Neuronal stem cell (in vitro differentiated cells): ENCODE measurements at regions not wholly inside any gene's neighbourhood (a gene's known extent, or its start where the extent isn't known, plus 50 kb on each side); places are given as distances from the start of the nearest gene placed in this dataset.

Experiments
- DNase-seq: peaks from one replicate; pipeline ENCODE4 v3.0.0-alpha.2; 2013; ENCODE audit warnings: low spot score
- H2AFZ ChIP-seq: one replicate; pipeline ENCODE4 v1.6.1; 2013; ENCODE audit warnings: mild to moderate bottlenecking, low read length, inconsistent platforms
- H2AK5ac ChIP-seq: 2 replicates; pipeline ENCODE4 v1.6.1; 2013; ENCODE audit warnings: low read depth, mild to moderate bottlenecking, inconsistent platforms, low read length, moderate library complexity, mixed read lengths
- H2BK120ac ChIP-seq: 2 replicates; pipeline ENCODE4 v1.6.1; 2013; ENCODE audit warnings: low read depth, mild to moderate bottlenecking, inconsistent platforms, low read length, moderate library complexity, mixed read lengths
- H2BK12ac ChIP-seq: one replicate; pipeline ENCODE4 v1.6.1; 2013; ENCODE audit warnings: low read length, inconsistent platforms
- H2BK15ac ChIP-seq: 2 replicates; pipeline ENCODE4 v1.6.1; 2013; ENCODE audit warnings: mild to moderate bottlenecking, low read length, inconsistent platforms, mixed read lengths
- H2BK5ac ChIP-seq: one replicate; pipeline ENCODE4 v1.6.1; 2013; ENCODE audit warnings: inconsistent platforms, mild to moderate bottlenecking, low read length, moderate library complexity
- H3K14ac ChIP-seq: one replicate; pipeline ENCODE4 v1.6.1; 2013; ENCODE audit warnings: low read length, inconsistent platforms
- H3K18ac ChIP-seq: 2 replicates; pipeline ENCODE4 v1.6.1; 2013; ENCODE audit warnings: low read length, inconsistent platforms
- H3K23ac ChIP-seq: 2 replicates; pipeline ENCODE4 v1.6.1; 2013; ENCODE audit warnings: low read depth, mild to moderate bottlenecking, mixed read lengths, low read length, inconsistent platforms; ENCODE audit not compliant: poor library complexity
- H3K27ac ChIP-seq: replicated peaks from 3 replicates; pipeline ENCODE4 v1.5.1; 2013; ENCODE audit warnings: low read length, inconsistent platforms
- H3K27me3 ChIP-seq, 3 experiments: 2 replicates each; pipeline ENCODE4 v1.6.1; 2013; ENCODE audit warnings: low read length in 3 of 3, mild to moderate bottlenecking in 2 of 3, inconsistent platforms in 1 of 3, low read depth in 1 of 3, mixed read lengths in 1 of 3, moderate library complexity in 1 of 3; ENCODE audit not compliant: control insufficient read depth in 3 of 3, insufficient read depth in 3 of 3
- H3K36me3 ChIP-seq, 2 donors: replicated peaks in 1 of 2; 2 replicates each; pipeline ENCODE4 v1.6.1; 2013; ENCODE audit warnings: low read length in 2 of 2; ENCODE audit not compliant: control insufficient read depth in 2 of 2, insufficient read depth in 2 of 2
- H3K4ac ChIP-seq: 2 replicates; pipeline ENCODE4 v1.6.1; 2013; ENCODE audit warnings: inconsistent platforms, mild to moderate bottlenecking, low read length, moderate library complexity
- H3K4me1 ChIP-seq, 2 donors: 1 replicate in 1 of 2; 2 replicates in 1 of 2; pipeline ENCODE4 v1.6.1; 2013; ENCODE audit warnings: low read length in 2 of 2, low read depth in 1 of 2; ENCODE audit not compliant: control insufficient read depth in 2 of 2, insufficient read depth in 1 of 2
- H3K4me2 ChIP-seq: one replicate; pipeline ENCODE4 v1.6.1; 2013; ENCODE audit warnings: mild to moderate bottlenecking, low read length, inconsistent platforms; ENCODE audit not compliant: insufficient read depth, poor library complexity, severe bottlenecking
- H3K4me3 ChIP-seq, 2 donors: 2 replicates each; pipeline ENCODE4 v1.5.1; 2013; ENCODE audit warnings: low read length in 2 of 2, mild to moderate bottlenecking in 2 of 2, inconsistent platforms in 1 of 2, moderate library complexity in 1 of 2
- H3K79me1 ChIP-seq: one replicate; pipeline ENCODE4 v1.6.1; 2013; ENCODE audit warnings: low read depth, mild to moderate bottlenecking, inconsistent platforms, low read length, moderate library complexity
- H3K9ac ChIP-seq: one replicate; pipeline ENCODE4 v1.6.1; 2013; ENCODE audit warnings: mild to moderate bottlenecking, low read depth, low read length, inconsistent platforms; ENCODE audit not compliant: poor library complexity
- H3K9me3 ChIP-seq, 2 donors: replicated peaks in 1 of 2; 2 replicates each; pipeline versions ENCODE3 to v1.6.1; 2013; ENCODE audit warnings: low read length in 2 of 2, mild to moderate bottlenecking in 2 of 2, inconsistent platforms in 1 of 2, low read depth in 1 of 2, mixed read lengths in 1 of 2, moderate library complexity in 1 of 2; ENCODE audit not compliant: control insufficient read depth in 2 of 2, insufficient read depth in 1 of 2
- H4K8ac ChIP-seq: one replicate; pipeline ENCODE4 v1.6.1; 2013; ENCODE audit warnings: low read depth, mild to moderate bottlenecking, inconsistent platforms, low read length, moderate library complexity
- H4K91ac ChIP-seq: one replicate; pipeline ENCODE4 v1.6.1; 2013; ENCODE audit warnings: low read length, low read depth, mild to moderate bottlenecking, inconsistent platforms; ENCODE audit not compliant: poor library complexity
- WGBS, 2 donors: extraction: QIAGEN DNeasy Blood & Tissue Kit; methylation state at CpG; one replicate each; pipeline ENCODE4 v1.1.7; 2013; ENCODE audit warnings: missing lambda C conversion rate in 2 of 2, mixed read lengths in 1 of 2; ENCODE audit not compliant: insufficient read length in 2 of 2, insufficient replicate concordance in 1 of 2; ENCODE audit errors: extremely low coverage in 2 of 2; 5-methylcytosine and 5-hydroxymethylcytosine counted together

DNA sequence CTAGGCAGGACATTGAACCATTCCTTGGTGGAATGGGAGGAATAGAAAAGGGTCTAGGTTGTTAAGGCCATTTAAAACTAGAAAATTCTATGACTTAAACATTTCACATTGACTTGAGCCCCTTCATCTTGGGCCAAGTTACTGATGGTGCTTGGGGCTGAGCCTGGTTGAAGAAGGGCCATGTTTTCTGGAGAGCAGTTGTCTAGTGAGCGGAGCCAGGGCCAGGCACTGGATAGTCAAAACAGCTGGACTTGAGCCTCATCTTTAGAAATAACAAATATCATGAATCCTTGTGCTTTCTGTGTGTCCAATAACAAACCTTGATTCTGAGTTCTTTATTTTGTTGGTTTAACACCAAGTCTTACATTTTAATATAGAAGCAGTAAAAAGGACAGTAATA is 134.6 kb upstream of the TCF21 start:
- Histone ChIP-seq H3K79me1 (no peaks in the 10 kb centered on the region), H2BK12ac (no peak overlapping the region), H3K14ac (no peak overlapping the region), H2BK5ac (no peak overlapping the region), H3K4me2 (no peak overlapping the region), H2BK15ac (no peak overlapping the region), H3K18ac (no peak overlapping the region), H2BK120ac (no peak overlapping the region), H3K27me3 (no peaks in the 10 kb centered on the region), H3K4me1 (peaks cover 0 to 2% of the 10 kb centered on the region in 2 donors), H4K91ac (no peak overlapping the region), H3K27ac (no peak overlapping the region), H3K9ac (no peak overlapping the region), H2AFZ (no peak overlapping the region), H3K4ac (no peak overlapping the region), H2AK5ac (no peak overlapping the region), H3K36me3 (no peaks in the 10 kb centered on the region), H3K23ac (no peak overlapping the region), H4K8ac (no peak overlapping the region), H3K4me3 (no peak overlapping the region), H3K9me3 (no peaks in the 10 kb centered on the region)
- no peak for DNase-seq
- no CpG with 5 or more reads among the region's 1 CpG for WGBS, 2 donors

- DNase-seq: no peak
- Histone ChIP-seq H3K4me1 (peaks cover 0 to 2% of the 10 kb centered on the region in 2 donors), H3K4ac (no peak overlapping the region), H2AFZ (no peak overlapping the region), H3K14ac (no peak overlapping the region), H3K18ac (no peak overlapping the region), H3K27me3 (no peaks in the 10 kb centered on the region), H2BK120ac (no peak overlapping the region), H3K9ac (no peak overlapping the region), H3K27ac (no peak overlapping the region), H2BK5ac (no peak overlapping the region), H2BK15ac (no peak overlapping the region), H2BK12ac (no peak overlapping the region), H3K36me3 (no peaks in the 10 kb centered on the region), H4K8ac (no peak overlapping the region), H3K4me3 (no peak overlapping the region), H3K4me2 (no peak overlapping the region), H3K9me3 (no peaks in the 10 kb centered on the region), H3K79me1 (no peaks in the 10 kb centered on the region), H2AK5ac (no peak overlapping the region), H3K23ac (no peak overlapping the region), H4K91ac (no peak overlapping the region)
- no CpG with 5 or more reads among the region's 3 CpGs for WGBS, 2 donors
Measured at GRCh38 chr6:133756078-133756695, 132.7 kb upstream of the TCF21 start.

DNA sequence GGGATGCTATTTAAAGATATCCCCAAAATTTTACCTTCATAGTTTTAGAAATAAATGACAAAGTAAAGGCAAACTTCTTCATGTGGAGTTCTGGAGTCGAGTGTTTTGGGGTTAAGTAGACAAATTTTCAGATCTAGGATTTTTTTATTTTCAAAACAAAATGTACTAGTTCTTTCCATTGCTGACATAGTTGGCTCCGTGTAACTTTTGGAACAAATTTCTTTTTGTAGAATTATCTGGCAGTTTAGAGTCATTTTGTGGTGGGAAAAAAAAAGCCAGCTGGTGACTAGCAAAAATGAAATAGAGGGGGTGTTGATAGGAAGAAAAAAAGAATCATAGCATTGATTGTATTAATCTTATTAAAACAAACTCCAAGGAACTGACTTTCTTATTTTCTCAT is 131.6 kb upstream of the TCF21 start:
- H2BK5ac ChIP-seq: no peak overlapping the region
- H3K4me3 ChIP-seq: no peak overlapping the region
- no peak overlapping the region for H2BK12ac ChIP-seq
- no CpG with 5 or more reads among the region's 2 CpGs for WGBS, 2 donors
- H4K8ac ChIP-seq: no peak overlapping the region
- no peak overlapping the region for H3K9ac ChIP-seq
- no peak overlapping the region for H4K91ac ChIP-seq
- no peak overlapping the region for H2BK15ac ChIP-seq
- no peak overlapping the region for H3K27ac ChIP-seq
- H2BK120ac ChIP-seq: no peak overlapping the region
- no peak overlapping the region for H3K4me2 ChIP-seq
- H3K4ac ChIP-seq: no peak overlapping the region
- no peak overlapping the region for H3K23ac ChIP-seq
- no peak overlapping the region for H2AK5ac ChIP-seq
- H2AFZ ChIP-seq: no peak overlapping the region
- no peaks in the 10 kb centered on the region for H3K9me3 ChIP-seq
- no peaks in the 10 kb centered on the region for H3K27me3 ChIP-seq
- DNase-seq: no peak
- H3K18ac ChIP-seq: no peak overlapping the region
- peaks cover 0 to 2% of the 10 kb centered on the region in 2 donors for H3K4me1 ChIP-seq
- no peak overlapping the region for H3K14ac ChIP-seq
- no peaks in the 10 kb centered on the region for H3K79me1 ChIP-seq
- no peaks in the 10 kb centered on the region for H3K36me3 ChIP-seq

DNA sequence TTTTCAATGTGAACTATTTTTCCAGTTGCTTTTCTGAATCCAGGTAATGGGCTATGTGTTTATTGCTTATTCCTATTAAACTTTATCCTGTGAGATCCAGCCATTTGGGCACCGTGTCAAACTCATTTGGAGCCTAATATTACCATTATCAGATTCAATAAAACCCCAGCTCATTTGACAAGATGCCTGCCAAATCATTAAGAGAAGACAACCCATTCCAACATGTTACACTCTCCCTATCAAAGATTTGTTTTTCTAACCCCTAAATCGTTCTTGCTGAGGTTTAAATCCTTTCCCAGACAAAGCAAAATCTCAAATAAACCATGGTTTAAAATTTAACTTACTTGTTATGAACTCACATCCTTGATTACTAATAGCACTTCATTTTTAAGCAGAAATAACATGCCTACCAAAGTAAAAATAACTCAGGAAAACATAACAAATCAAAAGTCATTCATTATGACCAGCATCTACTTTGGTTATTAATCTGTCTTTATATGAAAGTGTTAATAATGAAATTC is 130.0 kb upstream of the TCF21 start:
- no peaks in the 10 kb centered on the region for H3K27me3 ChIP-seq
- H3K9ac ChIP-seq: no peak overlapping the region
- no CpG with 5 or more reads among the region's 2 CpGs for WGBS, 2 donors
- H2BK120ac ChIP-seq: no peak overlapping the region
- no peak overlapping the region for H2BK5ac ChIP-seq
- no peaks in the 10 kb centered on the region for H3K4me1 ChIP-seq
- H3K4me3 ChIP-seq: no peak overlapping the region
- no peaks in the 10 kb centered on the region for H3K36me3 ChIP-seq
- H3K18ac ChIP-seq: no peak overlapping the region
- H3K4me2 ChIP-seq: no peak overlapping the region
- no peak overlapping the region for H3K23ac ChIP-seq
- no peak overlapping the region for H2BK15ac ChIP-seq
- H3K14ac ChIP-seq: no peak overlapping the region
- no peaks in the 10 kb centered on the region for H3K79me1 ChIP-seq
- no peak for DNase-seq
- H4K8ac ChIP-seq: no peak overlapping the region
- no peak overlapping the region for H2AFZ ChIP-seq
- H4K91ac ChIP-seq: no peak overlapping the region
- H3K27ac ChIP-seq: no peak overlapping the region
- H2AK5ac ChIP-seq: no peak overlapping the region
- no peak overlapping the region for H3K4ac ChIP-seq
- no peak overlapping the region for H2BK12ac ChIP-seq
- no peaks in the 10 kb centered on the region for H3K9me3 ChIP-seq
